ENCODE measurements at regions not wholly inside any gene's neighbourhood (a gene's known extent, or its start where the extent isn't known, plus 50 kb on each side); places are given as distances from the start of the nearest gene placed in this dataset.

GRCh38 chr2:48207201-48207641 is 107.3 kb upstream of the FOXN2 start:
- Histone ChIP-seq H3K4me1 (ENCODE audit: control insufficient read depth, extremely low read depth, insufficient read depth, low read length) (peaks cover 15% of the 10 kb centered on the region), H2AFZ (ENCODE audit: control insufficient read depth, low read length) (no peak overlapping the region), H3K36me3 (ENCODE audit: control insufficient read depth in 2 of 2, extremely low read depth in 1 of 2, insufficient read depth in 2 of 2, low read length in 2 of 2) (no peaks in the 10 kb centered on the region), H3K4me2 (ENCODE audit: control insufficient read depth, extremely low read depth, insufficient read depth, low read depth, low read length) (no peak overlapping the region), H3K9me3 (ENCODE audit: control insufficient read depth, low read depth, low read length) (no peaks in the 10 kb centered on the region), H3K27me3 (ENCODE audit: control insufficient read depth, extremely low read depth, insufficient read depth, low read length) (no peaks in the 10 kb centered on the region), H4K20me1 (ENCODE audit: control insufficient read depth, extremely low read depth, insufficient read depth, low read length) (no peaks in the 10 kb centered on the region), H3K27ac (ENCODE audit: control insufficient read depth, insufficient read depth, low read length) (no peak overlapping the region), H3K9me1 (ENCODE audit: control insufficient read depth, extremely low read depth, insufficient read depth, low read length) (no peaks in the 10 kb centered on the region), H3K9ac (ENCODE audit: control insufficient read depth, extremely low read depth, insufficient read depth, low read length) (no peak overlapping the region), H3K4me3 (ENCODE audit: control insufficient read depth in 2 of 3, extremely low read depth in 1 of 3, insufficient read depth in 2 of 3, low read depth in 1 of 3, low read length in 3 of 3) (no peak overlapping the region), H3K79me2 (ENCODE audit: control insufficient read depth, insufficient read depth, low read length) (no peaks in the 10 kb centered on the region)
- TF ChIP-seq CTCF (optimal IDR thresholded peaks at IDR 0.05 in 1 of 3, IDR thresholded peaks at IDR 0.05 in 1 of 3, conservative IDR thresholded peaks at IDR 0.05 in 1 of 3; ENCODE audit: extremely low read depth in 1 of 3, insufficient read depth in 2 of 3, low read length in 3 of 3) (no peak), EZH2 (IDR thresholded peaks at IDR 0.05; ENCODE audit: low read length) (no peak)
- dilution Hi-C loops (cut with MboI; ENCODE audit: extremely low pct_ligation_motif_present, low sequenced_read_pairs), result no loop called here
- FAIRE-seq (no peak), DNase-seq (ENCODE audit: low read depth, low spot score) (no peak)

- DNase-seq (ENCODE audit: low read depth, low spot score) (no peak), FAIRE-seq (no peak)
- Histone ChIP-seq H3K9ac (ENCODE audit: control insufficient read depth, extremely low read depth, insufficient read depth, low read length) (no peak overlapping the region), H3K79me2 (ENCODE audit: control insufficient read depth, insufficient read depth, low read length) (no peaks in the 10 kb centered on the region), H3K9me3 (ENCODE audit: control insufficient read depth, low read depth, low read length) (no peaks in the 10 kb centered on the region), H2AFZ (ENCODE audit: control insufficient read depth, low read length) (no peak overlapping the region), H3K36me3 (ENCODE audit: control insufficient read depth in 2 of 2, extremely low read depth in 1 of 2, insufficient read depth in 2 of 2, low read length in 2 of 2) (no peaks in the 10 kb centered on the region), H3K4me2 (ENCODE audit: control insufficient read depth, extremely low read depth, insufficient read depth, low read depth, low read length) (no peak overlapping the region), H4K20me1 (ENCODE audit: control insufficient read depth, extremely low read depth, insufficient read depth, low read length) (no peaks in the 10 kb centered on the region), H3K4me1 (ENCODE audit: control insufficient read depth, extremely low read depth, insufficient read depth, low read length) (peaks cover 15% of the 10 kb centered on the region), H3K27me3 (ENCODE audit: control insufficient read depth, extremely low read depth, insufficient read depth, low read length) (no peaks in the 10 kb centered on the region), H3K4me3 (ENCODE audit: control insufficient read depth in 2 of 3, extremely low read depth in 1 of 3, insufficient read depth in 2 of 3, low read depth in 1 of 3, low read length in 3 of 3) (no peak overlapping the region), H3K9me1 (ENCODE audit: control insufficient read depth, extremely low read depth, insufficient read depth, low read length) (no peaks in the 10 kb centered on the region), H3K27ac (ENCODE audit: control insufficient read depth, insufficient read depth, low read length) (no peak overlapping the region)
- dilution Hi-C loops (cut with MboI; ENCODE audit: extremely low pct_ligation_motif_present, low sequenced_read_pairs), result no loop called here
- TF ChIP-seq CTCF (optimal IDR thresholded peaks at IDR 0.05 in 1 of 3, IDR thresholded peaks at IDR 0.05 in 1 of 3, conservative IDR thresholded peaks at IDR 0.05 in 1 of 3; ENCODE audit: extremely low read depth in 1 of 3, insufficient read depth in 2 of 3, low read length in 3 of 3) (no peak), EZH2 (IDR thresholded peaks at IDR 0.05; ENCODE audit: low read length) (no peak)
Measured at GRCh38 chr2:48207851-48208250, 106.6 kb upstream of the FOXN2 start.
